GM18907 (cell line): ENCODE measurements at regions not wholly inside any gene's neighbourhood (a gene's known extent, or its start where the extent isn't known, plus 50 kb on each side); places are given as distances from the start of the nearest gene placed in this dataset.

ENCODE experiments used
- ATAC-seq: cut with Tn5 transposase; IDR thresholded peaks from one replicate; pipeline ENCODE4 v1.9.1; 2021; ENCODE audit warnings: mild to moderate bottlenecking, moderate library complexity; ENCODE audit not compliant: unreplicated experiment

GRCh38 chr17:13359774-13360173 lies 242.0 kb downstream of the HS3ST3A1 start:
- no peak for ATAC-seq

GRCh38 chr17:13355054-13355453 lies 246.7 kb downstream of the HS3ST3A1 start:
- ATAC-seq, result no peak

GRCh38 chr17:13353590-13353989 lies 248.1 kb downstream of the HS3ST3A1 start:
- ATAC-seq, result no peak

GRCh38 chr17:13352747-13353415 lies 248.8 kb downstream of the HS3ST3A1 start:
- ATAC-seq, result no peak

- no peak for ATAC-seq
These were observed 250.7 kb downstream of the HS3ST3A1 start for GRCh38 chr17:13351046-13351445.

- no peak for ATAC-seq
These were observed 251.3 kb downstream of the HS3ST3A1 start for GRCh38 chr17:13350466-13350865.

- no peak for ATAC-seq
These were observed 254.6 kb downstream of the HS3ST3A1 start for GRCh38 chr17:13346996-13347762.

GRCh38 chr17:13346592-13346991 lies 255.1 kb downstream of the HS3ST3A1 start:
- no peak for ATAC-seq

- ATAC-seq, result no peak
These were observed 255.6 kb downstream of the HS3ST3A1 start for GRCh38 chr17:13346081-13346533.

- no peak for ATAC-seq
These were observed 263.3 kb downstream of the HS3ST3A1 start for GRCh38 chr17:13338421-13338820.

- no peak for ATAC-seq
These were observed 263.8 kb downstream of the HS3ST3A1 start for GRCh38 chr17:13337864-13338371.

- no peak for ATAC-seq
These were observed 264.6 kb downstream of the HS3ST3A1 start for GRCh38 chr17:13337151-13337550.

GRCh38 chr17:13334374-13334773 lies 267.4 kb downstream of the HS3ST3A1 start:
- no peak for ATAC-seq

- no peak for ATAC-seq
These were observed 268.1 kb downstream of the HS3ST3A1 start for GRCh38 chr17:13333661-13334060.

GRCh38 chr17:13332207-13332606 lies 269.5 kb downstream of the HS3ST3A1 start:
- no peak for ATAC-seq

- ATAC-seq, result no peak
These were observed 272.3 kb downstream of the HS3ST3A1 start for GRCh38 chr17:13329421-13329820.

GRCh38 chr17:13323990-13324389 lies 277.7 kb downstream of the HS3ST3A1 start:
- no peak for ATAC-seq

GRCh38 chr17:13321951-13322701 lies 279.6 kb downstream of the HS3ST3A1 start:
- ATAC-seq, result no peak

GRCh38 chr17:13320046-13320785 lies 281.5 kb downstream of the HS3ST3A1 start:
- no peak for ATAC-seq

GRCh38 chr17:13316657-13317056 lies 285.1 kb downstream of the HS3ST3A1 start:
- ATAC-seq, result no peak

- no peak for ATAC-seq
These were observed 290.4 kb downstream of the HS3ST3A1 start for GRCh38 chr17:13311306-13311705.
